HG03064 (cell line): ENCODE measurements at regions not wholly inside any gene's neighbourhood (a gene's known extent, or its start where the extent isn't known, plus 50 kb on each side); places are given as distances from the start of the nearest gene placed in this dataset.

Source experiments
- ATAC-seq: cut with Tn5 transposase; IDR thresholded peaks from one replicate; pipeline ENCODE4 v1.9.1; 2021; ENCODE audit warnings: low read depth; ENCODE audit not compliant: unreplicated experiment

GRCh38 chr3:56985878-56986277, 74.6 kb upstream of the SPATA12 start:
- no peak for ATAC-seq

GRCh38 chr3:56985460-56985859, 75.0 kb upstream of the SPATA12 start:
- ATAC-seq = no peak

GRCh38 chr3:56983427-56983826, 77.0 kb upstream of the SPATA12 start:
- ATAC-seq = no peak

- ATAC-seq = no peak
Measured at GRCh38 chr3:56981445-56982230, 78.8 kb upstream of the SPATA12 start.

GRCh38 chr3:56980798-56981390, 79.6 kb upstream of the SPATA12 start:
- no peak for ATAC-seq

GRCh38 chr3:56980243-56980642, 80.2 kb upstream of the SPATA12 start:
- ATAC-seq = no peak

GRCh38 chr3:56979791-56980190, 80.7 kb upstream of the SPATA12 start:
- no peak for ATAC-seq

GRCh38 chr3:56977561-56977889, 82.9 kb upstream of the SPATA12 start:
- ATAC-seq = no peak

- ATAC-seq = no peak
Measured at GRCh38 chr3:56976651-56977560, 83.6 kb upstream of the SPATA12 start.

- no peak for ATAC-seq
Measured at GRCh38 chr3:56975567-56975966, 84.9 kb upstream of the SPATA12 start.

- no peak for ATAC-seq
Measured at GRCh38 chr3:56974247-56974930, 86.1 kb upstream of the SPATA12 start.

- no peak for ATAC-seq
Measured at GRCh38 chr3:56971816-56972215, 88.6 kb upstream of the SPATA12 start.

GRCh38 chr3:56971261-56971660, 89.2 kb upstream of the SPATA12 start:
- ATAC-seq = no peak

- ATAC-seq = no peak
Measured at GRCh38 chr3:56970461-56970879, 90.0 kb upstream of the SPATA12 start.

- no peak for ATAC-seq
Measured at GRCh38 chr3:56969851-56970250, 90.6 kb upstream of the SPATA12 start.

GRCh38 chr3:56966509-56966908, 94.0 kb upstream of the SPATA12 start:
- no peak for ATAC-seq

GRCh38 chr3:56966104-56966503, 94.4 kb upstream of the SPATA12 start:
- ATAC-seq = no peak

GRCh38 chr3:56962922-56963321, 97.5 kb upstream of the SPATA12 start:
- no peak for ATAC-seq

GRCh38 chr3:56962206-56962605, 98.3 kb upstream of the SPATA12 start:
- no peak for ATAC-seq

- ATAC-seq = no peak
Measured at GRCh38 chr3:56960234-56960917, 100.1 kb upstream of the SPATA12 start.
